ENCODE measurements at regions not wholly inside any gene's neighbourhood (a gene's known extent, or its start where the extent isn't known, plus 50 kb on each side); places are given as distances from the start of the nearest gene placed in this dataset.

- no peak for DNase-seq (ENCODE audit: low spot score)
Measured at GRCh38 chr5:71865665-71866320, 146.7 kb downstream of the CARTPT start.

GRCh38 chr5:71872311-71872864, 153.3 kb downstream of the CARTPT start:
- no peak for DNase-seq (ENCODE audit: low spot score)

- no peak for DNase-seq (ENCODE audit: low spot score)
Measured at GRCh38 chr5:71873191-71873591, 154.1 kb downstream of the CARTPT start.

GRCh38 chr5:71874521-71874920, 155.4 kb downstream of the CARTPT start:
- DNase-seq (ENCODE audit: low spot score): no peak

DNA sequence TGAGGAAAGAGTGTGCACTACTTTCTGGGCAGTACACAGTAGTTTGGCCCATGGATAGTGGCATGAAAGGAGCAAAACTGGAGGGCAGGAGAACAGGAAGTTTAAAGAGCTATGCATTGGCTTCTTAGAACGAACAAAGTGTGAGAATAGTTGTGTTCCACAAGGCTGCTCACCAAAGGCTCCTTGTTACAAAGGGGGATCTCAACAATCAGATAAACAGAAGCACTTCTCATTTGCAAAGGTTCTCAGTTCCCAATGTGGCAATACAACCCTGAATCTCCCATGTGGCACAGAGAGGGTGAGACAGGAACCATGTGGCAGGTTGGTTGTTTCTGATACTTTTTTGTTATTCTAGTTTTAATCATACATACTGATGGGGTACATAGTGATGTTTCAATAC, 158.4 kb downstream of the CARTPT start:
- DNase-seq (ENCODE audit: low spot score): no peak

- no peak for DNase-seq (ENCODE audit: low spot score)
Measured at GRCh38 chr5:71880536-71880935, 161.5 kb downstream of the CARTPT start.

DNA sequence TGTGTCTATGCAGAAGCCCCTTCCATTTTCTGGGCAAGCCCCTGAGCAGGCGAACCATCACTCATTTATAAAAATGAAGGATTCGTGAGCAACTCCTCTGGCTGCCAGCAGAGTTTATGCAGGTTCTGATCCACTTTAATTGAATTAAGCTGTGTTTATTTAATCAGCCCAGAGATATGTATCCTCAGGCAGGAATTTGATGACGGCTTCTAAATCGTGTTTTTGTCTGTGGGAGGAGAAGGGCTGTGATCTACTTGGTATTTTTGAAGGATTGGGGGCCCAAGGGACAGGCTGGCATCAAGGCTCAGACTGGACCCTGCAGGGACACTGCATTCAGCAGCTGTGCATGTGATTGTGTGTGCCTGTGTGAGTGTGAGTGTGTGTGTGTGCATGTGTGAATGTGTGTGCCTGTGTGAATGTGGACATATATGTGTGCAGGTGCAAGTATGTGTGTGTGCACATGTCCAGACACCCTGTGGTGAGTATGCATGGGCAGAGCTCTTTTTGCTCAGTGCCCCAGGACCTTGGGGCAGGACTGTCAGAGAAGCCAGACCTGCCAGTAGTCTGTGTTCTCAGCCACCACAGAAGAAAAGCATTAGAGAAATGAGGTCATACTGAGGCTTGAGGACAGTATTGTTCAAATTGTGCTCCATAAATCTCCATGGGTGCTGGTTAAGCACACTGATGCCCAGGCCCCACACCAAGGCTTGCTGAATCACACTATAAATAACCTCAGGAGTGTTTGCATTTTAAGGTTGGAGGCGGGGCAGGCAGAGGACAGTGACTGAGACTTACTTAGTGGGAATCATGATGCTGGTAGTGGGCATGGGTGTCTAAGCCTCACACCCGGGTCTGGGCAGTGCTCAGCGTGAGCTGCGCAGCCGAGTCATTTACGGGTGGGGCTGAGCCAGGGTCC, 164.0 kb downstream of the CARTPT start:
- DNase-seq (ENCODE audit: low spot score): no peak

DNA sequence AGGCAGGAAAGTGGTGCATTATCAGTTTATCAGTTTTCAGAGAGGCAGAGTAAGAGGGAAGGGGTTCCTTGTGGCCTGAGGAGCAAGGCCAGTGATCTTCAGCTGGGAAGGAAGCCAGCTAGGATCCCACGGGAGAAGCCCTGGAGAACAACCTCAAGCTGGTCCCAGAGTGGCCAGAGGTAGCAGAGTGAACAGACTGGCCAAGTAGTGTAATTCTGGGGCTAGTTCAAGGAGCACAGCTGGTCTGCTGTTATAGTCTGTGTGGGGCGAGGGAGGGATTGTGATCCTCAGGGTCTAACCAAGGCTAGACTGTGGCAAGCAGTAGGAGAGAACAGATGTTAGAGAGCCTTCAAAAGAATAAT, 164.6 kb downstream of the CARTPT start:
- no peak for DNase-seq (ENCODE audit: low spot score)

GRCh38 chr5:71884926-71885325, 165.9 kb downstream of the CARTPT start:
- no peak for DNase-seq (ENCODE audit: low spot score)

DNA sequence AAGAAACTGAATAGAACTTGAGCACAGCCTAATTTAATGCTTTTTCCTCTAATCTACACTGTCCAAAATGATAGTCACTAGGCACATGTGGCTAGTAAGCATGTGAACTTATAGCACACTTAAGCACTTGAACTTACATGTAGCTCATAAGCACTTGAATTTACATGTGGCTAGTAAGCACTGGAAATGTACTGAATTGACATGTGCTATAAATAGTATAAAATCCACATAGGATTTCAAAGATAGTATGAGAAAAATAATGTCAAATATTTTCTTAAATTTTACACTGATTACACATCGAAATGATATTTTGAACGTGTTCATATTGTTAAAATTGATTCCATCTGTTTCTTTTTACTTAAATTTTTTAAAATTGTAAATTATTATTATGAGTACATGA, 167.3 kb downstream of the CARTPT start:
- no peak for DNase-seq (ENCODE audit: low spot score)

GRCh38 chr5:71887680-71888079, 168.6 kb downstream of the CARTPT start:
- peak; percentile 54 for DNase-seq (ENCODE audit: low spot score)

DNA sequence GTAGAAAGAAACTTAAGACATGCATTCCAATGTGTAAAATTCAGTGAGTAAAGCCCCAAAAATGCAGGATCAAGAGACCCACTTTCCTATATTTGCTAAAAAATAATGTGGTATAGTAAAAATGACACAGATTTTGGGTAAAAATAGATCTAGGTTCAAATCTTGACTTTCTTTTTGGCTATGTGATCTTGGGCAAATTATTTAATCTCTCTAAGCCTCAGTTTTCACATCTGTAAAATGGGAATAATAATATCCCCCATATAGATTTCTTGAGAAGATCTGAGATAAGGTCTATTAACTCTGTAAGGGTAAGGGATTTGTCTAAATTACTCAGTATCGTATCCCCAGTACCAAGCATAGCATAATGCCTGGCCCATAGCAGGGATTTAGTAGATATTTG, 172.3 kb downstream of the CARTPT start:
- no peak for DNase-seq (ENCODE audit: low spot score)

GRCh38 chr5:71891856-71892255, 172.8 kb downstream of the CARTPT start:
- no peak for DNase-seq (ENCODE audit: low spot score)

GRCh38 chr5:71892641-71893365, 173.7 kb downstream of the CARTPT start:
- DNase-seq (ENCODE audit: low spot score): no peak

DNA sequence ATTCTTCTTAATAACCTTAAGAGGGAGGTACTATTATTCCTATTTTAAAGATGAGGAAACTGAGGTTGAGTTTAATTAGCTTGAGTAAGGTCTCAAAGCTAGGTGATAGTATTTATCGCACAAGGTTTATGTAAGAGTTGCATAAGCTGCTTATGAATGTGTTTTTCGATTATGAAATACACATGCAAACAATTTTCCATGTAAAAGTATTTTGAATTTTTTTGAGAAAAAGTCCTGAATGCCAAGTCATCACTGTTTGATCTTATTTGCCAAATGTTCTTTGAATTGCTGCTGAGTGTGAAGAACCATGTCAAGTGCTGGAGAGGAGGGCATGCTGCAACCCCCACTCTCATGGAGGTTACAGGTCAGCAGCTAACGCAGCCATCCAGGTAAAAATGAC, 174.4 kb downstream of the CARTPT start:
- no peak for DNase-seq (ENCODE audit: low spot score)

DNA sequence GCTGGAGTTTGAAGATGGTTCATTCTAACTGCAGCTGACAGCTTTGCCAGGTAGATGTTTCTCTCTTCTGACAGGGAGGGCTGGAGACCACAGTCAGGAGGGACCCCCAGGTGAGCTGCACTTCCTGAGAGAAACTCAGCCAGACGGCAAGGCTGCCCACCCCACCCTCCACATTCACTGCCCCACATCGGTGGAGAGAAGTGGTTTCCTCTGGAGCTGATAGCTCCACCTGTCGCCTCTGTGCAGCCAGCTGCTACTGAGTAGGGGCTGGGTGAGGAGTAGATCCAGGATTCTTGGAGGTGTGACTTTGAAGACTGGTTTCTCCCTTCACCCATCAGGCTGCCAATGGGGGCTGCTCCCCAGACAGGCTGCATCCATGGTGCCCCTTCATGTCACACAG, 175.0 kb downstream of the CARTPT start:
- DNase-seq (ENCODE audit: low spot score): no peak

DNA sequence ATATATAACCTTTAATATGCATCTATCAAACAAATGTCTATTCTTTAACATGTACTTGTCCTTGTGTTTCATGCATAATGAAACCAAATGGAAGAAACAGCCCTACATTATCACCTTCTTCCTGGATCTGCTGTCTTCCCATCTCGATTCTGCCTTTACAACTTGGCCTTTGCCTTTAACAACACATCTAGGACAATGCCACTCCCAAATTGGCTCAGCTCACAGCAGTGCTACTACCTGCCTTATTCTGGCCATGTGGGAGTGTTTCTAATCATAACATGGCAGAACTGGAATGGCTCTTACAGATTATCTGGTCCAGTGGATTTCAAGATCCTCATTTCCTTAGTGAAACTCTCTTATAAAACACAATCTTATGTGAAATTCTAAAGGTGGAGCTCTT, 176.5 kb downstream of the CARTPT start:
- DNase-seq (ENCODE audit: low spot score): no peak

GRCh38 chr5:71899865-71900342, 180.8 kb downstream of the CARTPT start:
- DNase-seq (ENCODE audit: low spot score): no peak

- no peak for DNase-seq (ENCODE audit: low spot score)
Measured at GRCh38 chr5:71903808-71904207, 184.7 kb downstream of the CARTPT start.

GRCh38 chr5:71904852-71905251, 185.8 kb downstream of the CARTPT start:
- no peak for DNase-seq (ENCODE audit: low spot score)

- no peak for DNase-seq (ENCODE audit: low spot score)
Measured at GRCh38 chr5:71905834-71906711, 187.0 kb downstream of the CARTPT start.

All from CD4-positive, alpha-beta T cell treated with Interleukin-2 at 100 ng/mL for 4 hours (primary cell).